GM19438 (cell line): ENCODE measurements at regions not wholly inside any gene's neighbourhood (a gene's known extent, or its start where the extent isn't known, plus 50 kb on each side); places are given as distances from the start of the nearest gene placed in this dataset.

ENCODE experiments used
- ATAC-seq: cut with Tn5 transposase; IDR thresholded peaks from one replicate; pipeline ENCODE4 v1.9.1; 2021; ENCODE audit warnings: low read depth; ENCODE audit not compliant: unreplicated experiment

DNA sequence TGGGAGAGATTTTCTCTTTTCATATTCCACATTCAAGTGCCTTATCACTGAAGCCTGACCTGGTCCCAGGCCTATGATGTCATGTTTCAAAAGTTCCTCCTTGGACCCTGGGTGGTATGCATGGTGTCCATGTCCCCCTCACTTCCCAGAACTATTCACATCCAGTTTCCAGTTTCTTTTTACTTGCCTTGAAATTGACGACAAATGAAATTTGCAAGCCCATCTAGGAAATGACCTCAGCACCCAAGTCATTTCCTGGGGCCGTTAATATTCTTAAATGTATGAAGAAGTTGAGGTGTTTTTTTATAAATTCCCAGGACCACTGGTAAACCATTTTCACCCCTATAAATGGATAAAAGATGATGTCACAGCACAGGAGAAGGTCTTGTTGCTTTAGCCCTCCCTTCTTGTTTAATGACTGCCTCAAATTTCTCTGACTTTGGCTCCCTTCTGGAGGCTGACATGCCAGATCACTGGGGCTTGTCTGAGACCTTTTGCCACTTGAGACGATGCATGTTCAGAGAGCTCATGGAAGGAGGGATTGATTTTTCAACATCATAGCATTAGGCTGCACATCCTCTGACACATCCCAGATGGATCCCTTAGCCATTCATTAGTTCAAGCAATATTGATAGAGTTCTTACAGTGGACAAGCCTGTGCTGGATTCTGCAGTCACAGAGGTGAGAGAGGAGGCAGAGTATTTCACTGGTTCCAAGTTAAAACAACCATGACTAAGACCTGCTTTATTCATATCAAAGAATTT lies 221.3 kb downstream of the PLPP3 start:
- ATAC-seq: no peak

DNA sequence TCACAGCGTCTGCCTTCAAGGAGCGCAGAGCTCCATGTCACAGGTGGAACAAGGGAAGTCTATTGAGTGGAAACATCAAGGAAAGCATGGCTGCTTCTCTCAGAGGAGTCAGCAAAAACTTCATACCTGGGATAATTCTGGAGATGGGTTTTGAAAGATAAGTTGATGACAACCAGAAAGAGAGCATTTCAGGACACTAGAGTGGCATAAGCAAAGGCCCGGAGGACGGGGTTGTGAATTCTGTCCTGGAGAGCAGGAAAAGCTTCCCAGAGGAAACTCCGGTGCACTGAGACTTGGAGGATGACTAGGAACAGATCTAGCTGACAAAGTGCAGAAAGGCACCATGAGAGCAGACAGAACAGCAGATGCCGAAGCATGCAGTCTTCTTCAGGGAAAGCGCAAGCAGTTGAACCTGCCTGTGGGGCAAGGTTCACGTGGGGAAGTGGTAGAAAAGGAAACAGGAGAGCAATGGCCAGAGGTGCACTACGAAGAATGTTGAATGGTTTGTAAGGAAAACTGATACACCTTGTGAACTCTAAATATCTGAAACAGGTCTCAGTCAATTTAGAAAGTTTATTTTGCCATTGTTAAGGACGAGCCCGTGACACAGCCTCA lies 222.9 kb downstream of the PLPP3 start:
- no peak for ATAC-seq

- no peak for ATAC-seq
These were observed 223.4 kb downstream of the PLPP3 start for GRCh38 chr1:56355918-56356317.

GRCh38 chr1:56355422-56355821 lies 223.9 kb downstream of the PLPP3 start:
- no peak for ATAC-seq

- no peak for ATAC-seq
These were observed 233.5 kb downstream of the PLPP3 start for GRCh38 chr1:56345831-56346230.

DNA sequence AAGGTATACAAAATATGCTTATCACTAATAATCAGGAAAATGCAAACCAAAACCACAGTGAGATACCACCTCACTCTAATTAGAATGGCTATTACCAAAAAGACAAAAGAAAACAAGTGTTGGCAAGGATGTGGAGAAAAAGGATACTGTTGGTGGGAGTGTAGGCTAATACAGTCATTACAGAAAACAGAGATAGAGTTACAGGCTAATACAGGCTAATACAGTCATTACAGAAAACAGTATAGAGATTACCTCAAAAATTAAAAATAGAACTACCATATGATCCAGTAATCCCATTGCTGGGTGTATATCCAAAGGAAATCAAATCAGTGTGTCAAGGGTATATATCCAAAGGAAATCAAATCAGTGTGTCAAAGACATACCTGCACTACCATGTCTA lies 238.4 kb downstream of the PLPP3 start:
- no peak for ATAC-seq

DNA sequence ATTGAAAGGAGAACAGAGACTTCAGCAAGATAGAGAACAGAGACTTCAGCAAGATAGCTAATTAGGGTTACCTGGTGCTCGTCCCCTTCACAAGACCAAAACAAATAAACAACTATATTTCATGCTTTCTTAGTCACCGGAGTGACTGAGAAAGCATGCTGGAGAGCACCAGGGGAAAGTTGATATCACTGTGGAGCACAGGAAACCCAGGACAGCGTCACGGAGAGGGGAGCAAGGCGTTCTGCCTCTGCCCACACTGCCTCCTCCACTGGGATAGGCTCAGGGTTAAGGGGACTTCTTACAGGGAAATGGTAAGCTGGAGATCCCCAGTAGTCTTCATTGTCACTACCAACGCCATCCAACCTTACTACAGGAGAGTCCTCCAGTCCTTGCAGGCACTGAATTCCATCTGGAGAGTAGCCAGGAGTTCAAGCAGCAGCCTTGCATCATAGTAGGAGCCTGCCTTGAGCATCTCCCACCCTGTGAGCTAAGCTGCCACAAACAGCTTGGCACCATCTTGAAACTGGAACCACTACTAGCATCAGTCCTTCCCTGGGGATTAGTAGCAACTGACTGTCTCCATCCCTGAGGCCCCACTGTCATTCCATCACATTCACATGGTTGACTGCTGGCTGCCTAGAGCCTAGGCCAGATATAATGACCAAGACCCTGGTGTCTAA lies 239.4 kb downstream of the PLPP3 start:
- no peak for ATAC-seq

DNA sequence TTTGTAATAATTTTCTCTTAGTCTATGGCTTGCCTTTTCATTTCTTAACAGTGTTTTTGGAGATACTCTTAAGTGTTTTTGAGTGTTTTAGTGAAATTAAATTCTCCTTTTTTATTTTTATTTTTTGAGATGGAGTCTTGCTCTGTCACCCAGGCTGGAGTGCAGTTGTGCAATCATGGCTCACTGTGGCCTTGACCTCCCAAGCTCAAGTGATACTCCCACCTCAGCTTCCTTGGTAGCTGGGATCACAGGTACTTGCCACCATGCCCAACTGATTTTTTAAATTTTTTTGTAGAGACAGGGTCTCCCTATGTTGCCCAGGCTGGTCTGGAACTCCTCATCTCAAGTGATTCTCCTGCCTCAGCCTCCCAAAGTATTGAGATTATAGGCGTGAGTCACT lies 240.3 kb downstream of the PLPP3 start:
- ATAC-seq: no peak

DNA sequence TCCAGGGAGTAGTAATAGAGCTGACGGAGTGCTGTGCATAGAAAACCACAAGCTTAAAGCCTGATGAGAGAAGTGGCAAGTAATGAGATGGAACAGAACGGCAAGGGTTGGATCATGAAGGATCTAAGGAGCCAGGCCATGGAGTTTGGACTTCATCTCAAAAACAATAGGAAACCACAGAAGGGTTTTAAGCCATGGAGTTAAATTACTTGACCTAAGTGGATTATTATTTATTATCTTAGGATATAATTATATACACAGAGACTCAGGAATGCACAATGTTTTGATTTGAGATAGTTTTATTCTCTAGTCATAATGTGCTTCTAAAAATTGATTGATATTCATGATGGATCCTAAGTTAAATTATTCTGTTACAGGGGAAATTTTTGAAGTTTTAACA lies 242.4 kb downstream of the PLPP3 start:
- ATAC-seq: no peak

DNA sequence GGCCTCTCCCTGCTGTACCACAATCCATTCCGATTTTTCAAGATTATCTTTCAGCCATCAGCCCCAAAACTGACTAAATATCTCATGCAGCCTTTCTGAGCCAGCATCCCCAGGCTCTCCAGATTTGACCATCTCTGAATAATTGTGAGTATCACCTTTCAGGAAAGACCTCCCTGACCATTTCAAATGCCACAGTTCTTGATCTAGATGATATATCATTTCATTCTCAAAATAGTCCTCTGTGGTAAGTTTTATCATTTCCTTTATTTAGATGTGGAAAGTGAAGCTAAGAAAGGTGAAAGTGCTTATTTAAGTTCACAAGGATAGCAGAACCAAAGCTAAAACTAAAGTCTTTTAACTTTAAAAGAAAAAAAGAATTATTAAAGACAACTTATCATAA lies 244.0 kb downstream of the PLPP3 start:
- no peak for ATAC-seq

- ATAC-seq: no peak
These were observed 245.3 kb downstream of the PLPP3 start for GRCh38 chr1:56334047-56334446.

DNA sequence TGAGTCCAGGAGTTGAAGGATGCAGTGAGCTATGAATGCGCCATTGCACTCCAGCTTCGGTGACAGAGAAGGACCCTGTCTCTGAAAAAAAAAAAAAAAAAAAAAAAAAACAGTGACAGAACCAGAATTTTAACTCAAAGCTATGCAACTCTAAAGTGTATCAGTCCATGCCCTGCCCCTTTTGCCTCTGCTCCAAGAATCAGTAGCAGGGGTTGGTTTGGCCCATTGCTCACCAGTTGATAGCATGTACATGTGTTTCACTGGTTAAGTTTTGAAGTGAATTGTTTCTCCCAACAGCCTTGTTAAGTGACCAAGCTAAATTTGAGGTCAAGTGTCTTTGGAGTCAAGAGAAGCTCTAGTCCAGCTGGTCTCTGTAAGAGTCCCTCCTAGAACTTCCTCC lies 245.9 kb downstream of the PLPP3 start:
- no peak for ATAC-seq

GRCh38 chr1:56331892-56332567 lies 247.3 kb downstream of the PLPP3 start:
- ATAC-seq: no peak

- ATAC-seq: no peak
These were observed 248.0 kb downstream of the PLPP3 start for GRCh38 chr1:56331207-56331891.

GRCh38 chr1:56330391-56331026 lies 248.9 kb downstream of the PLPP3 start:
- peak; percentile 78 for ATAC-seq

- ATAC-seq: no peak
These were observed 249.4 kb downstream of the PLPP3 start for GRCh38 chr1:56329970-56330369.

- ATAC-seq: no peak
These were observed 252.2 kb downstream of the PLPP3 start for GRCh38 chr1:56327195-56327594.

DNA sequence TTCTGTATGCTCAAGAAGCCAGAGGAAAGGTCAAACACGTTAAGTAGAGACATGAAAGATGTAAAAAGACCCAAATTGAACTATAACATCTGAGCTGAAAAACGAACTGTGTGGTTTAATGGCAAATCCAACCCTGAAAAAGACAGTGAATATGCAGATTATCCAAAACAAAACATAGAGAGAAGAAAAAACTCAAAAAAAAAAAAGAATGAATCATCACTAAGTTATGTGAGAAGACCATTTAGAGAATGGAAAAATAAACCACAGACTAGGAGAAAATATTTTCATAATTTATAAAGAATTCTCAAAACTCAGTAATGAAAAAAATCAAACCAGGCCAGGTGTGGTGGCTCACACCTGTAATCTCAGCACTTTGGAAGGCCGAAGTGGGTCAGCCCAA lies 253.3 kb downstream of the PLPP3 start:
- ATAC-seq: no peak

GRCh38 chr1:56324504-56324903 lies 254.9 kb downstream of the PLPP3 start:
- no peak for ATAC-seq

DNA sequence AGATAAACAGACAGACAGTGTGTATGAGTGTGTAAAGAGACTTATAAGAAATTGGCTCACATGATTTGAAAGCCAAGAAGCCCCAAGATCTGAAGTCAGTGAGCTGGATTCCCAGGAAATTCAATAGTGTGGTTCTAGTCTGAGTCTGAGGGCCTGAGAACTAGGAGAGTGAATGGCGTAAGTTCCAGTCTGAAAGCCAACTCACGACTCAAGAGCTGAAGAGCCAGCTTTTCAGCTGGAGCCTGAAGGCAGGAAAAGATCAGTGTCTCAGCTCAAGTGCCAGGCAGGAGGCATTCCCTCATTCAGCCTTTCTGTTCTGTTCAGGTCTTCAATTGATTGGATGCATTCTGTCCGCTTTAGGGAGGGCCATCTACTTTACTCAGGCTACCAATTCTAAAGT lies 257.2 kb downstream of the PLPP3 start:
- ATAC-seq: no peak
